SU-DHL-6 (cell line): ENCODE measurements at regions not wholly inside any gene's neighbourhood (a gene's known extent, or its start where the extent isn't known, plus 50 kb on each side); places are given as distances from the start of the nearest gene placed in this dataset.
"Not testable (repeated sequence)": the region's sequence is repeated elsewhere in the genome, so short reads cannot be mapped to it uniquely, and the experiment has no call there.

ENCODE experiments used
- H2AFZ ChIP-seq: fragments of 200-600 bp; sonication (generic); 2 replicates; pipeline ENCODE4 v1.6.1; 2014; ENCODE audit warnings: low read depth, mild to moderate bottlenecking, moderate library complexity, mixed read lengths, antibody characterized with exemption, low read length; ENCODE audit not compliant: severe bottlenecking
- H3F3A ChIP-seq: fragments of 200-600 bp; shearing (Covaris generic); 2 replicates; pipeline ENCODE4 v1.6.0; 2016; ENCODE audit warnings: antibody characterized with exemption, mild to moderate bottlenecking; ENCODE audit not compliant: insufficient read depth
- H3K27ac ChIP-seq: fragments of 200-600 bp; sonication (generic); 2 replicates; pipeline ENCODE4 v1.5.1; 2016; ENCODE audit warnings: low read depth, mild to moderate bottlenecking, low read length, moderate library complexity, mixed read lengths
- H3K27me3 ChIP-seq: fragments of 200-600 bp; sonication (generic), shearing (Covaris generic); 2 replicates; pipeline ENCODE4 v1.6.0; 2014; ENCODE audit warnings: mild to moderate bottlenecking, low read length
- H3K36me3 ChIP-seq: fragments of 200-600 bp; sonication (generic); 2 replicates; pipeline ENCODE4 v1.6.1; 2014; ENCODE audit warnings: mild to moderate bottlenecking, low read length, mixed read lengths
- H3K4me2 ChIP-seq: fragments of 300-600, 200-600 bp; shearing (Covaris generic), sonication (generic); 2 replicates; pipeline ENCODE4 v1.6.0; 2014; ENCODE audit warnings: low read length, low read depth, mild to moderate bottlenecking; ENCODE audit not compliant: poor library complexity, severe bottlenecking
- H3K4me3 ChIP-seq: fragments of 200-600 bp; sonication (generic); 2 replicates; pipeline ENCODE4 v1.5.1; 2014; ENCODE audit warnings: antibody characterized with exemption, low read length, mild to moderate bottlenecking, mixed read lengths; ENCODE audit not compliant: insufficient read depth, poor library complexity, severe bottlenecking
- H3K79me2 ChIP-seq: fragments of 200-600 bp; sonication (generic); 2 replicates; pipeline ENCODE4 v1.6.1; 2014; ENCODE audit warnings: mild to moderate bottlenecking, low read length, moderate library complexity; ENCODE audit not compliant: insufficient read depth
- H3K9ac ChIP-seq: fragments of 200-600 bp; sonication (generic); 2 replicates; pipeline ENCODE4 v1.7.0; 2014; ENCODE audit warnings: mild to moderate bottlenecking, low read length
- H3K9me2 ChIP-seq: fragments of 200-600 bp; sonication (generic); replicated peaks from 2 replicates; pipeline ENCODE4 v1.6.1; 2014; ENCODE audit warnings: low read length; ENCODE audit not compliant: insufficient read depth
- H3K9me3 ChIP-seq: fragments of 200-600 bp; sonication (generic); 2 replicates; pipeline ENCODE4 v1.6.1; 2014; ENCODE audit warnings: low read length, mixed read lengths; ENCODE audit not compliant: insufficient read depth
- H4K20me1 ChIP-seq: fragments of 200-600 bp; sonication (generic); 2 replicates; pipeline ENCODE4 v1.6.1; 2014; ENCODE audit warnings: low read depth, mild to moderate bottlenecking, antibody characterized with exemption, low read length, moderate library complexity, mixed read lengths
- CTCF ChIP-seq: fragments of 200-600 bp; sonication (generic); IDR thresholded peaks from one replicate; pipeline ENCODE4 v1.5.1; 2017; ENCODE audit warnings: antibody characterized with exemption, mild to moderate bottlenecking, low read length, moderate library complexity; ENCODE audit not compliant: insufficient read depth, poor library complexity, severe bottlenecking
- EZH2phosphoT487 ChIP-seq: fragments of 200-600 bp; sonication (generic), shearing (Covaris generic); conservative IDR thresholded peaks from 2 replicates; pipeline ENCODE4 v1.6.1; 2018; ENCODE audit warnings: mild to moderate bottlenecking, antibody characterized with exemption, low read length, moderate library complexity, mixed read lengths

- Histone ChIP-seq H3K4me3 (no peak overlapping the region), H3K36me3 (no peaks in the 10 kb centered on the region), H3K9ac (no peak overlapping the region), H3K9me3 (no peaks in the 10 kb centered on the region), H3K4me2 (no peak overlapping the region), H3K27ac (no peak overlapping the region), H3K9me2 (no peaks in the 10 kb centered on the region), H2AFZ (no peak overlapping the region), H4K20me1 (no peaks in the 10 kb centered on the region), H3K27me3 (no peaks in the 10 kb centered on the region), H3K79me2 (no peaks in the 10 kb centered on the region), H3F3A (no peaks in the 10 kb centered on the region)
- no peak for TF ChIP-seq CTCF
These were observed 335.5 kb downstream of the MEX3B start for GRCh38 chr15:81710328-81710727.

GRCh38 chr15:81706816-81707346 lies 332.9 kb upstream of the TMC3 start:
- H3K79me2 ChIP-seq, H3K27ac ChIP-seq, H3F3A ChIP-seq, H3K9ac ChIP-seq, H3K4me3 ChIP-seq, H3K9me3 ChIP-seq, H3K9me2 ChIP-seq, H4K20me1 ChIP-seq, H2AFZ ChIP-seq, H3K27me3 ChIP-seq, H3K4me2 ChIP-seq, H3K36me3 ChIP-seq: not testable (repeated sequence)

GRCh38 chr15:81705727-81706126 lies 331.7 kb upstream of the TMC3 start:
- not testable (repeated sequence) for H3K9me3 ChIP-seq, H3K36me3 ChIP-seq, H3K79me2 ChIP-seq, H3F3A ChIP-seq, H4K20me1 ChIP-seq, H3K9ac ChIP-seq, H3K4me2 ChIP-seq, H3K27ac ChIP-seq, H3K4me3 ChIP-seq, H2AFZ ChIP-seq, H3K9me2 ChIP-seq, H3K27me3 ChIP-seq

GRCh38 chr15:81686021-81686420 lies 312.0 kb upstream of the TMC3 start:
- TF ChIP-seq CTCF (no peak), EZH2phosphoT487 (no peak)
- Histone ChIP-seq H3K9me3 (no peaks in the 10 kb centered on the region), H3K4me2 (no peak overlapping the region), H3F3A (no peaks in the 10 kb centered on the region), H3K36me3 (no peaks in the 10 kb centered on the region), H4K20me1 (no peaks in the 10 kb centered on the region), H2AFZ (no peak overlapping the region), H3K27ac (no peak overlapping the region), H3K79me2 (no peaks in the 10 kb centered on the region), H3K27me3 (no peaks in the 10 kb centered on the region), H3K9ac (no peak overlapping the region), H3K9me2 (no peaks in the 10 kb centered on the region), H3K4me3 (no peak overlapping the region)
